ENCODE measurements at regions not wholly inside any gene's neighbourhood (a gene's known extent, or its start where the extent isn't known, plus 50 kb on each side); places are given as distances from the start of the nearest gene placed in this dataset.
"Not testable (repeated sequence)": the region's sequence is repeated elsewhere in the genome, so short reads cannot be mapped to it uniquely, and the experiment has no call there.

- H3K27ac ChIP-seq = no peak overlapping the region
- H3K4me3 ChIP-seq (ENCODE audit: low read depth, low read length) = no peak overlapping the region
- H3K36me3 ChIP-seq (replicated peaks) = no peaks in the 10 kb centered on the region
- H3K27me3 ChIP-seq (replicated peaks) = no peaks in the 10 kb centered on the region
- in situ Hi-C loops (cut with HindIII; ENCODE audit: low pct_ligation_motif_present, low sequenced_read_pairs) = no loop called here
- no peak for DNase-seq
- TF ChIP-seq CTCF (IDR thresholded peaks at IDR 0.05; ENCODE audit: low read depth, low read length, missing control alignments) = no peak
These were observed 734.1 kb downstream of the LRRIQ3 start for GRCh38 chr1:73463873-73464272.

GRCh38 chr1:73452522-73452921 is 745.5 kb downstream of the LRRIQ3 start:
- TF ChIP-seq CTCF (IDR thresholded peaks at IDR 0.05; ENCODE audit: low read depth, low read length, missing control alignments) = no peak
- H3K27me3 ChIP-seq (replicated peaks) = no peaks in the 10 kb centered on the region
- DNase-seq = no peak
- no peak overlapping the region for H3K4me3 ChIP-seq (ENCODE audit: low read depth, low read length)
- no peak overlapping the region for H3K27ac ChIP-seq
- in situ Hi-C loops (cut with HindIII; ENCODE audit: low pct_ligation_motif_present, low sequenced_read_pairs) = no loop called here
- no peaks in the 10 kb centered on the region for H3K36me3 ChIP-seq (replicated peaks)

GRCh38 chr1:73450668-73451067 is 747.3 kb downstream of the LRRIQ3 start:
- in situ Hi-C loops (cut with HindIII; ENCODE audit: low pct_ligation_motif_present, low sequenced_read_pairs); H3K27ac ChIP-seq; H3K36me3 ChIP-seq (replicated peaks); H3K27me3 ChIP-seq (replicated peaks); DNase-seq; H3K4me3 ChIP-seq (ENCODE audit: low read depth, low read length): not testable (repeated sequence)

DNA sequence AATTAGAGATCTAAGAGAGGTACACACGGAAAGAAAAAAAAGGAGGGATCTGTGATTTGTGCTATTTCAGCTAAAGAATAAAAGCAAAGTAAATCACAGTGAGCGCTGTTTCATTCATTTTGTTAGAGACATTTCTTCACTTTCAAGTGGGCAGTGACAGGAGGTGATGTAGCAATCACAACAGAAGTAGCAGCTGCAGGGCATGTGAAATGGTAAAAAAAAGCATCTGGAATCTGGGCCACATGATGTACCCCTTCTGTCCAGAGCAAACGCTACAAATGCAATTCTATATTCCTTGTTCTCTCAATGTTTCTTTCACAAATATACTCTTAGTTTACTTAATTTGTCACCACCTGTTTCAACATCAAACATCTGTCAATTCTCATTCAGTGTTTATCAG is 786.5 kb downstream of the LRRIQ3 start:
- TF ChIP-seq CTCF (IDR thresholded peaks at IDR 0.05; ENCODE audit: low read depth, low read length, missing control alignments) = no peak
- no peaks in the 10 kb centered on the region for H3K27me3 ChIP-seq (replicated peaks)
- no peak for DNase-seq
- in situ Hi-C loops (cut with HindIII; ENCODE audit: low pct_ligation_motif_present, low sequenced_read_pairs) = no loop called here
- no peak overlapping the region for H3K27ac ChIP-seq
- H3K36me3 ChIP-seq (replicated peaks) = no peaks in the 10 kb centered on the region
- H3K4me3 ChIP-seq (ENCODE audit: low read depth, low read length) = no peak overlapping the region

- Histone ChIP-seq H3K27me3 (replicated peaks) (no peaks in the 10 kb centered on the region), H3K4me3 (ENCODE audit: low read depth, low read length) (no peak overlapping the region), H3K36me3 (replicated peaks) (no peaks in the 10 kb centered on the region), H3K27ac (no peak overlapping the region)
- TF ChIP-seq CTCF (IDR thresholded peaks at IDR 0.05; ENCODE audit: low read depth, low read length, missing control alignments) = no peak
- DNase-seq = no peak
- in situ Hi-C loops (cut with HindIII; ENCODE audit: low pct_ligation_motif_present, low sequenced_read_pairs) = no loop called here
These were observed 796.3 kb downstream of the LRRIQ3 start for GRCh38 chr1:73401666-73402065.

GRCh38 chr1:73382966-73383365 is 815.0 kb downstream of the LRRIQ3 start:
- Histone ChIP-seq H3K27ac (no peak overlapping the region), H3K27me3 (replicated peaks) (no peaks in the 10 kb centered on the region), H3K4me3 (ENCODE audit: low read depth, low read length) (no peak overlapping the region), H3K36me3 (replicated peaks) (no peaks in the 10 kb centered on the region)
- TF ChIP-seq CTCF (IDR thresholded peaks at IDR 0.05; ENCODE audit: low read depth, low read length, missing control alignments) = no peak
- in situ Hi-C loops (cut with HindIII; ENCODE audit: low pct_ligation_motif_present, low sequenced_read_pairs) = no loop called here
- no peak for DNase-seq
